ENCODE measurements at regions not wholly inside any gene's neighbourhood (a gene's known extent, or its start where the extent isn't known, plus 50 kb on each side); places are given as distances from the start of the nearest gene placed in this dataset.

GRCh38 chr7:118476036-118476435 is 251.5 kb downstream of the ANKRD7 start:
- DNase-seq (ENCODE audit: low spot score in 2 of 2) = no peak

DNA sequence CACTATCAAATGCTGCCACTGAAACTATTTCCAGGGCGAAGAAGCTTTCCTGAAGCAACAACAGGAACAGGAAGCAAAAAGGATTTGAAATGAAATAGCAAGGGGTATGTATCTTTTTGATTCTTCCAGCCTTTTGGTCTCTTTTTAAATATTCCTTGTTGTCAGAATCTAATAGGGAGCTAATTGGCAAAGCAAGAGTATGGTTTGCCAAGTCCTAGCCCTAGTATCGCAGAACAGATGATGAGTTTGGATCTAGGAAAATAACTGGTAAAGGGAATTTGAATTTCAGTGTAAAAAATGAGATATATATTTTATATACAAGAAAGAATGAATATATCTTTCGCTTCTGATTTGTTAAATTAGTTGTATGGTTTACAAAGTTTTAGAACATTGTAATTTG is 252.5 kb downstream of the ANKRD7 start:
- Histone ChIP-seq H3K36me3 (no peaks in the 10 kb centered on the region), H3K4me3 (no peak overlapping the region), H3K4me1 (no peaks in the 10 kb centered on the region), H3K9me3 (peaks cover 0 to 4% (median 0%) of the 10 kb centered on the region in 4 donors), H3K27ac (no peak overlapping the region), H3K27me3 (no peaks in the 10 kb centered on the region)
- WGBS, 2 donors = 78 to 81% methylated on average over 3 of the region's 3 CpGs
- DNase-seq (ENCODE audit: low spot score in 2 of 2) = no peak
- TF ChIP-seq CTCF (IDR thresholded peaks at IDR 0.05) (no peak), POLR2A (IDR thresholded peaks at IDR 0.05) (no peak), EP300 (IDR thresholded peaks at IDR 0.05) (no peak)

More at GRCh38 chr7:118476036-118476435, 251.5 kb downstream of the ANKRD7 start:
- Histone ChIP-seq H3K4me3 (no peak overlapping the region), H3K27me3 (no peaks in the 10 kb centered on the region), H3K27ac (no peak overlapping the region), H3K4me1 (no peaks in the 10 kb centered on the region), H3K9me3 (no peaks in the 10 kb centered on the region), H3K36me3 (no peaks in the 10 kb centered on the region)
- TF ChIP-seq EP300 (IDR thresholded peaks at IDR 0.05) (no peak), CTCF (IDR thresholded peaks at IDR 0.05) (no peak), POLR2A (IDR thresholded peaks at IDR 0.05) (no peak)
- 67 to 72% methylated on average over 2 of the region's 2 CpGs for WGBS, 2 donors

- peaks cover 0 to 4% (median 0%) of the 10 kb centered on the region in 4 donors for H3K9me3 ChIP-seq
- TF ChIP-seq EP300 (IDR thresholded peaks at IDR 0.05) = no peak
- no peak for TF ChIP-seq POLR2A (IDR thresholded peaks at IDR 0.05)
- TF ChIP-seq CTCF (IDR thresholded peaks at IDR 0.05) = no peak
- H3K4me1 ChIP-seq = no peaks in the 10 kb centered on the region
- H3K27me3 ChIP-seq = no peaks in the 10 kb centered on the region
- no peak overlapping the region for H3K4me3 ChIP-seq
- H3K36me3 ChIP-seq = no peaks in the 10 kb centered on the region
- H3K27ac ChIP-seq = no peak overlapping the region
- no peak for DNase-seq (ENCODE audit: low spot score in 2 of 2)
- 78 to 81% methylated on average over 4 of the region's 4 CpGs for WGBS, 2 donors
These were observed 253.7 kb downstream of the ANKRD7 start for GRCh38 chr7:118478236-118478635.

DNA sequence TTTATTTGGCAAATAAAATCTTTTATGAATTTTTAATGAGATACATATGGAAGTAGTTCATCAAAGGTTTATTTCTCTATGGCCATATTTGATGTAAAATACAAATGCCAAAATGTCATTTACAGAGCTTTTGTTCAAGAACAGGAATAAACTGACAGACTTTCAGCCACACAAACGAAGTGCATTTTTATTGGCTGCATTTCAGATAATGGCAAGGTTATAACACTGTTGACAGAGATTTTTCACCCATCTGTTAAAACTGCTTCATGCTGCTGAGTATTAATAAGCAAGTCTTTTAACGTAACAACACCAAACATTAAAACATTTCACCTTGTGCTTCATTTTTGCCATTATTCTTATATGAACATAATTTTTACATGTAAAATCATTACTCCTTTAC is 254.4 kb downstream of the ANKRD7 start:
- peaks cover 0 to 4% (median 0%) of the 10 kb centered on the region in 4 donors for H3K9me3 ChIP-seq
- WGBS, 2 donors = 45 to 48% methylated on average over 2 of the region's 2 CpGs
- no peak overlapping the region for H3K4me3 ChIP-seq
- no peaks in the 10 kb centered on the region for H3K36me3 ChIP-seq
- H3K27me3 ChIP-seq = no peaks in the 10 kb centered on the region
- H3K27ac ChIP-seq = no peak overlapping the region
- no peak for TF ChIP-seq POLR2A (IDR thresholded peaks at IDR 0.05)
- no peak for TF ChIP-seq CTCF (IDR thresholded peaks at IDR 0.05)
- no peak for TF ChIP-seq EP300 (IDR thresholded peaks at IDR 0.05)
- no peak for DNase-seq (ENCODE audit: low spot score in 2 of 2)
- H3K4me1 ChIP-seq = no peaks in the 10 kb centered on the region

DNA sequence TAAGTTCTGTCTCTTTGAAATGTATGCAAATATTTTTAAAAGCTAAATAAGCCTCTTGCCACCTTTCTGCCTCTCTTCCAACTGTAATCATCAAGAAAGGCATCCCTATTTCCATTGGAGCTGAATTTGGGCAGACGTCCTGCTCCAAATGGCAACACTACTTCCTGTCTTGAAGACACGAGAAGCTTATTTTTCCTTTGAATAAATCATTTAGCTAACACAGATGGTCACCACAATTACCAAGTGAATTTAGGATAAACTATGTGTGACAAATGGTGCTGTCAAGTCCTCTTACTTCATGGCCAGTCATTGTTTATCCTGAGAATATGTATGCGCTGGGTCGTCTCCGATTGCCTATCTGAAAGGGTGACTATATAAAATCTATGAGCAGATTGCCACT is 268.0 kb downstream of the ANKRD7 start:
- no peaks in the 10 kb centered on the region for H3K9me3 ChIP-seq
- H3K27me3 ChIP-seq = no peaks in the 10 kb centered on the region
- H3K27ac ChIP-seq = no peak overlapping the region
- no peaks in the 10 kb centered on the region for H3K4me1 ChIP-seq
- H3K36me3 ChIP-seq = no peaks in the 10 kb centered on the region
- 68 to 71% methylated on average over 5 of the region's 5 CpGs for WGBS, 2 donors
- TF ChIP-seq POLR2A (IDR thresholded peaks at IDR 0.05) (no peak), CTCF (IDR thresholded peaks at IDR 0.05) (no peak), EP300 (IDR thresholded peaks at IDR 0.05) (no peak)
- no peak overlapping the region for H3K4me3 ChIP-seq
- DNase-seq (ENCODE audit: low spot score in 2 of 2) = no peak

Data from tibial nerve (tissue), 4 donors.